Stimulated activated CD8-positive, alpha-beta memory T cell treated with anti-CD3 and anti-CD28 coated beads, Interleukin-4, amount 100 ng/mL, for 1 hour (primary cell): ENCODE measurements at regions not wholly inside any gene's neighbourhood (a gene's known extent, or its start where the extent isn't known, plus 50 kb on each side); places are given as distances from the start of the nearest gene placed in this dataset.
A peak's percentile ranks its signal among the peaks of the same experiment; 100 is the strongest.

Experiments
- DNase-seq, 2 donors: peaks; one replicate each; pipeline ENCODE4 v3.0.0-alpha.2; 2020; ENCODE audit warnings: low read depth in 2 of 2, low spot score in 1 of 2

GRCh38 chr2:118349365-118349764, 261.1 kb downstream of the INSIG2 start:
- DNase-seq = no peak

DNA sequence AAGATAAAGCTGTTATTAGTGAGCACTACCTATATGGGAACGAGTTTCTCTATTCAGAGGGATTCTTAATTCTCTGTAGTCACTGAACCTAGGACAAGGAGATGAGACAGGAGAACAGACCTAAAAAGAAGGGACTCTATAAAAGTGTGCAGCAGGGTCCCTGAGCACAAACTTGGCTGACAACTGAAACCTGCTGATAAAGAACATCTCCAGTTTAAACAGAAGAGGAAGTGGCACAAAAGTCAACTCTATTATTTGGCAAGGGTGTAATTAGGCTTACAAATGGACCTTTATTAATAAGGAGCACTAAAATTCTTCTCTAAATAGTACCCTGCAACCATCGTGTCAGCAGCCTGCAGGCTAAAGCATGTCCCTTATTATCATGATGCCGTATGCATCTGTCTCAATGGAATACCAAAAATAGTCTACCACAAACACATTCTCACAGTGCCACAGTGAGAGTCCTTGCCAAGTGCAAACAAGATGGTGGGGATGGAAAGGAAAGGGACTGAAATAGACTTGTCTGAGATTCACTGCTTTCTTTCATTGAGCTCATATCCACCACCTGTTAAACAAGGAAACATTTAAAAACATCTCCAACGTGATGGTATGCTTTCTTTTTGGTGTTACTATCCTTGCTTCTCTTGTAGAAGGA, 260.2 kb downstream of the INSIG2 start:
- DNase-seq = no peak

DNA sequence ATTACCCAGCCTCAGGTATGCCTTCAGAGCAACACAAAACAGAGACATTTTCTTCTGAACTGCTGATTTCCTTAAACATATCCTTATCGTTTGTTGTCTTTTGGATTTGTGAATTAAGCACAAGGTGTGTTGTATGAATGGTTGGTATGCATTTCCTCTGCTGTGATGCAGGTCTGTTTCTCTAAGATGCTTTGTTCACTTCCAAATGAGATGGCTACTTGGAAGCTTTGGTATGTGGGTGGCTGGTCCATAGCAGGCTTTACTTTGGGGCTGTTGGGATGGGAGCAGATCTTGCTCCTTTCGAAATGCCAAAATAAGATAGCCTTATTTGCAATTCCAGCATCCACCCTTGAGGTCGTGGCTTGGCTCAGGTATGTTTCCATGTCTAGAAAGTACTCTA, 257.2 kb downstream of the INSIG2 start:
- DNase-seq = no peak

GRCh38 chr2:118340103-118340502, 251.8 kb downstream of the INSIG2 start:
- no peak for DNase-seq

GRCh38 chr2:118339386-118339785, 251.1 kb downstream of the INSIG2 start:
- DNase-seq = no peak

DNA sequence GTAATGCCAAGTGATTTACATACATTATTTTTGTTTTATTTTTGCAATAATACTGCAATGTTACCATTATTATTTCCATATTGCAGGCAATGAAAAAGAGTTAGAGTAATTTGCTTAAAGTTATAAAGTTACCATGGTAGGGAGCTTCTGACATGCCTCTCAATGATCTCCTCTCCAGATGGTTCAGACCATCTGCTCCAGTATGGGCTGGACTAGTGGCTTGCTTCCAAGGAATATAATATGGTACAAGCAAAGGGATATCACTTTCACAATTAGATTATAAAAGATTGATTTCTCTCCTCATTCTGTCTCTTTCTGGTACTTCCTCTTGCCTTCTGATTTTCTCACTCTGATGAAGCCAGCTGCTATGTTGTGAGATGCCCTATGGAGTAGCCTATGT, 245.4 kb downstream of the INSIG2 start:
- no peak for DNase-seq

DNA sequence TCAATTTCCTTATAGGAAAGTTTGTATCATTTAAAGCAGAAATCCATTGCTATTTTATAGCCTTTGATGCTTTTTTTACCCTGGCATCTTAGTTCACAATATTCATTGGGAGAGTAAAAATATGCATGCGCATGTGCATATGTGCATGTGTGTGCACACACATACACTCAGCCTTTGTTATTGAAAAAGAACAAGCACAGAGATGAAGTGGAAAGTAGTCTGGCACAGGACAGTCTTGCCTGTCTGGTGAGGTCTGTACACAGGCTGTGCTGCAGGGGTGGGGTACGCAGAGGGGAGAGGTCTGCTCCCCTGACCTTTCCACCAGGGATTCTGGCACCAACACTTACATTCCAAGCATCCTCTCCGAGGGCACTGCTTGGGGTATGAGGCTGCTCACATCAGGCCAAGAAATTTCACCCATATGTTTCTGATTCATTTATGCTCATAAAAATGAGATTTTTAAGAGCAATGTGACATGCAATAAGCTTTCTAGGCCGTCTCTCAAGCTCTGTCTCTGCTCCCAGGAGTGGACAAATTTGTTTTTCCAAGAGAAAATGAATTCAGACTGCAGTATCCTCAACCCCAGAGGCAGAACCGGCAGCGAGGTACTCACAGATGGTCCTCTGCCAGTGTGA, 237.2 kb downstream of the INSIG2 start:
- no peak for DNase-seq

GRCh38 chr2:118322406-118322805, 234.1 kb downstream of the INSIG2 start:
- no peak for DNase-seq

DNA sequence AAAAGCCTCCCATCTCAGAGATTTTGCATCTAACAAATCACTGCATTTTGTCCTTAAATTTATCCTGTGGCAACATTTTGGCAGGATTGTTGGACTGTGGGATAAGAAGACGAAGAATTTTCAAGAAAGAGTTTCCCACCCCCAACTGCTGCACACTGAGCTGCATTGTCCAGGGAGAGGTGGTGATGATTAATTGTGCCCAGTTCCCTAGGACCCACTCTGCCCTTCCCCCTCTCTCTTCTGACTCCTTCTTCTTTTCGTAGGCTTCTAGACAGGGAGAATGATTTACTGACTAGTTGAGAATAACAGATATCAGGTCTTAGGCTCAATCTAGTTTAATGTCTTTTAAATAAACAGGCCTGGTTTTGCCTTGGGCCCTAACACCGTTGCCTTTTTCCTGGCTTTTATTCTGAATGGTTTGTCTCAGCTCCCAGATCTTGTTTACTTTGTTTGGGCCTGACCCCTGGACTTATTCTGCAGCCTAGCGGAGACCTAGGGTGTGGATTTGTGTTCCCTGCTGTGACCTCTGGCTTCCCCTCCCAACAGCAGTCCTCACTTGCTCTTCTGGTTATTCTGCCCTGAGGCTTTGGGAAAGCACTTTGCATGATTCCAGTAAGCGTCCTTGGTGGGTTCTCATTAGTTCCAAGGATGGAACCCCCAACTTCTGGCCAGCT, 233.3 kb downstream of the INSIG2 start:
- DNase-seq = no peak

GRCh38 chr2:118320658-118321057, 232.4 kb downstream of the INSIG2 start:
- DNase-seq = no peak

DNA sequence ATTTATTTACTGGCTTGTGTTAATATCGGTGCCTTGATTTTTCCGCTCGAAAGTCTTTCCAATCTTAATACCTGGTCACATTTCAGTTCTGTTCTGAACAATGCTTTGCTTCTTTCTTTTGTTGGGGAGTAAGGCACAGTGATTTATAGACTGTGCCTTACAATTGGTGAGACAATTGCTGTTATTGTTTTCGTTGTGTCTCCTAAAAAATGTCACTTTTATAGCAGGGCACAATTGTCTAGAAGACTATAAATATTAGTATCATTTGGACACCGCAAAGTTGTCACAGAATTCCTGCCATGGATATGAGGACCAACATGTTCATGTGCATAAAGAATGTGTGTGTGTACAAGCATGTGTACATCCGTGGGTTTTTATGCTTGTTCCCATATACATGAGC, 231.9 kb downstream of the INSIG2 start:
- DNase-seq = no peak

GRCh38 chr2:118319271-118319684, 231.0 kb downstream of the INSIG2 start:
- no peak for DNase-seq

DNA sequence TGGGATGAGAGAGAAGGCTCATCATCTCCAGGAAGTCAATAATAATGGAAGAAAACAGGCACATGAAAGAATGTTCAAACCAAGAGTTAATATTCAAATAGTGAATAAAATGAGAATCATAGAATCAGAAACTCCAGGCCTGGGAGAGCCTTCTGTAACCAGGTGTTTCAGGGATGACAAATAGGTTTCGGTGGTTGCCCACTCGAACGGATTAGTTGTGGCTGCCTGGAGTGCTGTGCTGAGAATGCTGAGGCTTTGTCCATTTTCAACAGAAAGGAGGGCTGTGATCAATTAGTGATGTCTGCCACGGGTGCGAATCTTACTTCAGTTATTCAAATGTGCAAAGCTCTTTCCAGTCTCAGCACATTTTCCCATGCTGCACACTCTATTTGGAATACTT, 227.3 kb downstream of the INSIG2 start:
- DNase-seq = no peak

DNA sequence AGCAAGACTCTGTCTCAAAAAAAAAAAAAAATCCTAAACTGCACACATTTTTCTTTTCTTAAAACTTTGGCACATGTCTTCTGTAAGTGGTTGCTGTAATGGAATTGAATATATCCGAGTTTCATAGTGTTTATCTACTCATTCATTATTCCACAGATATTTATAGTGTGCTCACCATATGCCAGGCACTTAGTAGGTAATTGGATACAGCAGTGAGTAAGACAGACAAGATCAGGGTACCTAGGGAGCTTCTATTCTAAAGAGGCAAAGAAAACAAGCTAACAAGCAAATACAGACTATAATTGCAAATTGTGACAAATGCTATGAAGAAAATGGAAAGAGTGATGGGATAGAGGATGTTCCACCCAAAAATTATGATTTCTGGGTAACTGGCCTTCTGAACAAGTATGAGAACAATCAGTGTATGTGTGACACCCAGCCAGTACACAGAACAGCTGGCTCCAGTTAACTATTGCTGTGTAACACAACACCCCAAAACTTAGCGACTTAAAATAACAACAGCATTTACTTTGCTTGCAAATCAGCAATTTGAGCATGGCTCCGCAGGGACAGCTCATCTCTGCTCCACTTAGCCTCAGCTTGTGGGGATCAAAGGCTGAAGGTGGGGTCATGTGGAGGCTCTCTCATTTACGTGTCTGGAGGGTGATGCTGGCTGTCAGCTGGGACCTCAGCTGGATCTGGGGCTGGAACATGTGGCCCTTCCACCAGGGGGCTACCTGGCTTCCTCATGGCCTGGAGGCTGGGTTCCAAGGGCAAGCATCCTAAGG, 224.9 kb downstream of the INSIG2 start:
- DNase-seq = no peak

- no peak for DNase-seq
Measured at GRCh38 chr2:118310681-118311429, 222.6 kb downstream of the INSIG2 start.

GRCh38 chr2:118309946-118310680, 221.8 kb downstream of the INSIG2 start:
- peak in 1 of 2 donors; percentile 21 for DNase-seq

DNA sequence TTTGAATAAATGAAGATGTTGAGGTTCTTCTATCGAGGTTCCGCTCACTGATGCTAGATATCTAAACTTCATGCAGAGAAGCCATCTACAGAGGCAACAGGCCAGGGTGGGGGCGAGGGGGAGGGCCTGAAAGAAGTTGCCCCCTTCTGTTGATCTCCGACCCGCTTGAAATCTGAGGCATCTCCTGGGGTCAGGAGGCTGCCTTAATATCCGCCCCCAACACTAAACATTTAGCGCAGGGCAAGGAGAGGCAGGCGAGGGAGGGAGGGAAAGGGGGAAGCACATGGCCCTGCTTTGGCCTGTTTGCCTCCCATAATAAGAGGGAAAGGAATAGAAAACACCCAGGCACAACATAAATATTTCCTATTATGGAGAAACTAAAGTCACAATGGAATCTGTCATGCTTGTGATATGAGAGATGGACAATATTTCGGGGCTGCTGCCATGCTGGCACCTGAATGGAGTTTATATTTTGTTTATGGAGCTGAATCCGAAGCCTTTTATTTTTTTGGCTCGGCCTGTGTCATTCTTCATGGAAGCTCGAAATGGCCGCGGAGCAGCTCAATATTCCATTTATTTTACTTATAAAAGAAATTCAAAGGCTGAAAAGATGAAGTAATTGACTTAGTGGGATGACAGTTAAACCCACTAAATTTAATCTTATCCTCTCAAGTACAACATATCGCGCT, 221.1 kb downstream of the INSIG2 start:
- no peak for DNase-seq

DNA sequence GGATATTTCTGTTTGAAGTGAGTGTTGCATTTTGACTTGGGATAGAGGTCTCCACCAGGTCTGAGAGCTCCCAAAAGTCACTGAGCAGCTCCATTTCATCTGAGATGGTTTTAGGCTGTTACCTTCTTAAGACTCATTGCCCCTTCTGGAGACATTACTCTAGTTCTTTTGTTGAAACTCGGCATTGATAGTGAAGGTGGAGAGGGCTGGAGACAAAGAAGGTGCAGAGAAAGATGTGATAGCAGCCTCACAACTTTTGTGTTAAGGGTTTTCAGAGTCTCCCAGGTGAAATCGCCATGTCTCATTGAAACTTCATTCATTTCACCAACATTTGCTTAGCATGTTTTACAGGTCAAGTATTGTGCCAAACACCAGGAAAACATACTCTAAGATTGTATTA, 219.6 kb downstream of the INSIG2 start:
- DNase-seq = no peak

- DNase-seq = no peak
Measured at GRCh38 chr2:118301248-118301647, 213.0 kb downstream of the INSIG2 start.

DNA sequence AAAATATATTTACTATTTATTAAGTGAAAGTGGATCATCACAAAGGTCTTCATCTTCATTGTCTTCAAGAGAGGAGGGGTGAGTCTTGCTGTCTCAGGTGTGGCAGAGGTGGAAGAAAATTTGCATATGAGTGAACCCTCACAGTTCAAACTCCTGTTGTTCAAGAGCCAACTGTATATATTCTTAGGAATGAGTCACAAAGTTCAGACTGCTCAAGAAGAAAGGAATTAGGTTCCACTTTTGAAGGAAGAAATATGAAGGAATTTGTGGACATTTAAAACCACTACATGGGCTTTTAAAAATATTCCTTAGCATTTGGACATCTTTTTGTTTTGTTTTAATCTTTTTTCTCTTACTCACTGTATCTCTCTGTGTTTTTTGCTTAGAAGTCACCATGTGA, 212.6 kb downstream of the INSIG2 start:
- no peak for DNase-seq
